ENCODE measurements at regions not wholly inside any gene's neighbourhood (a gene's known extent, or its start where the extent isn't known, plus 50 kb on each side); places are given as distances from the start of the nearest gene placed in this dataset.

GRCh38 chr3:181298421-181298820 is 308.9 kb upstream of the DNAJC19 start:
- TF ChIP-seq CTCF (IDR thresholded peaks at IDR 0.05) (no peak), POLR2A (IDR thresholded peaks at IDR 0.05) (no peak)
- no peaks in the 10 kb centered on the region for H3K4me1 ChIP-seq (replicated peaks in 1 of 2)
- no peak overlapping the region for H3K27ac ChIP-seq
- no peak overlapping the region for H3K4me3 ChIP-seq
- 79 to 88% (median 87%) methylated on average over 3 of the region's 3 CpGs for WGBS, 4 donors
- no peaks in the 10 kb centered on the region for H3K9me3 ChIP-seq (replicated peaks in 1 of 3)
- H3K27me3 ChIP-seq = no peaks in the 10 kb centered on the region
- H3K36me3 ChIP-seq (replicated peaks in 1 of 2) = no peaks in the 10 kb centered on the region
- intact Hi-C loops (cut with DNase I) = no loop called here
- DNase-seq = no peak

- intact Hi-C loops (cut with DNase I) = no loop called here
- H3K4me3 ChIP-seq = no peak overlapping the region
- TF ChIP-seq POLR2A (IDR thresholded peaks at IDR 0.05) = no peak
- no peak for TF ChIP-seq CTCF (IDR thresholded peaks at IDR 0.05)
- no peaks in the 10 kb centered on the region for H3K4me1 ChIP-seq (replicated peaks in 1 of 2)
- DNase-seq = no peak
- H3K27me3 ChIP-seq = no peaks in the 10 kb centered on the region
- no peaks in the 10 kb centered on the region for H3K36me3 ChIP-seq (replicated peaks in 1 of 2)
- 14 to 35% (median 22%) methylated on average over 1 of the region's 1 CpG for WGBS, 4 donors
- H3K27ac ChIP-seq = no peak overlapping the region
- H3K9me3 ChIP-seq (replicated peaks in 1 of 3) = no peaks in the 10 kb centered on the region
Measured at GRCh38 chr3:181292984-181293383, 303.4 kb upstream of the DNAJC19 start.

GRCh38 chr3:181290941-181291340 is 301.4 kb upstream of the DNAJC19 start:
- no peak for DNase-seq
- intact Hi-C loops (cut with DNase I) = no loop called here
- WGBS, 4 donors = 61 to 69% (median 65%) methylated on average over 3 of the region's 3 CpGs

GRCh38 chr3:181289306-181289705 is 299.8 kb upstream of the DNAJC19 start:
- TF ChIP-seq POLR2A (IDR thresholded peaks at IDR 0.05) (no peak), CTCF (IDR thresholded peaks at IDR 0.05) (no peak)
- Histone ChIP-seq H3K9me3 (replicated peaks in 1 of 3) (no peaks in the 10 kb centered on the region), H3K4me1 (replicated peaks in 1 of 2) (no peaks in the 10 kb centered on the region), H3K27ac (no peak overlapping the region), H3K27me3 (no peaks in the 10 kb centered on the region), H3K4me3 (no peak overlapping the region), H3K36me3 (replicated peaks in 1 of 2) (no peaks in the 10 kb centered on the region)
- DNase-seq = no peak
- intact Hi-C loops (cut with DNase I) = loop anchor here in 1 of 2 donors (10.0 kb wide), 1 partner anchor 485 kb away; no protein-coding TSS in a partner anchor
- 69 to 76% (median 73%) methylated on average over 4 of the region's 4 CpGs for WGBS, 4 donors

More at GRCh38 chr3:181290941-181291340, 301.4 kb upstream of the DNAJC19 start:
- Histone ChIP-seq H3K4me1 (replicated peaks in 1 of 2) (no peaks in the 10 kb centered on the region), H3K27ac (no peak overlapping the region), H3K27me3 (no peaks in the 10 kb centered on the region), H3K9me3 (replicated peaks in 1 of 3) (no peaks in the 10 kb centered on the region), H3K4me3 (no peak overlapping the region), H3K36me3 (replicated peaks in 1 of 2) (no peaks in the 10 kb centered on the region)
- TF ChIP-seq CTCF (IDR thresholded peaks at IDR 0.05) (no peak), POLR2A (IDR thresholded peaks at IDR 0.05) (no peak)

All from adrenal gland (tissue), 9 donors.